ENCODE measurements at regions not wholly inside any gene's neighbourhood (a gene's known extent, or its start where the extent isn't known, plus 50 kb on each side); places are given as distances from the start of the nearest gene placed in this dataset.

DNA sequence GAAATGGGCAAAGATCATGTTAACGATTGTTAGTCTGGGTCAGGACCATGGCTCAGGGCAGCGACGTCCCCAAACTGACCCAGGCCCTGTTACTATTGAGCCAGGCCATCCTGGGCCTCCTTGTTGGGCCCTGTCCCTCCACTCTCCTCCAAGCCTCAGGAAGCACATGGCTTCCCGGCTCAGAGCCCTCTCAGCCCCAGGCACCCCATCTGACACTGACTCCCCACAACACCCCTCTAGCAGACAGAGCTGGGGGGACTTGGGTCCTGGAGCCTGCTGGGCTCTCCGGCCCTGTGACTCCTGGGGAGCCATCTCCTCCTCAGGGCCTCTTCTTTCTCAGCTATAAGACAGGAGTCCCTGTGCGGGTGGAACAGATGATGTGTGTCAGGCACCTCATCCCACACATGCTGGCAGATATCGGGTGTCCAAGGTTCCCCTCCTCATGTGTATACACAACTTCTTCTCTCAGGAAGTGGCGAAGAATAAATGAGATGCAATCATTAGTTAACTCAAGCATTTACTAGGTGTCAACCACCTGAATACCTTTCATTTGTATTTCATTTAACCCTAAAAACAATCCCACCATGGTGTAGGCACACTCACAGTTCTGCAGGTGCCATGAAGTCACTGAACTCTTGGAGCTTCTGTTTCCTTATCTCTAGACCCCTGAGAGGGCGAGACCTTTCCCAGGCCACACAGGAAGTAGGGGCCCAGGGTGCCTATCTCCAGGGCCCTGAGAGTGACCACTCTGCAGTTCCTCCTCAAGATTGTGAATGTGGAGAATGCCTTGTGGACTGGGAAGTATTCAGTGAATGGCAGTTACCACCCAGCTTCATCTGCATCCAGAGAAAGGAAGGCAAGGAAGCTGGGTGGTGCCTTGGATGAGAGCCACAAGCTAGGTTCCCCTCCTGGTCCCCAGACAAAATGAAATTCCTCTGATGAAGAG, 282.5 kb upstream of the TLE3 start:
- Histone ChIP-seq H2AK9ac (replicated peaks; ENCODE audit: low read depth, low read length, poor library complexity) (no peak overlapping the region), H3K79me1 (ENCODE audit: low read depth in 1 of 2, low read length in 2 of 2) (no peaks in the 10 kb centered on the region), H4K20me1 (ENCODE audit: insufficient read depth, low read length) (no peaks in the 10 kb centered on the region), H2BK20ac (ENCODE audit: low read depth, low read length) (no peak overlapping the region), H3K23ac (ENCODE audit: low read depth, low read length) (no peak overlapping the region), H2AK5ac (ENCODE audit: low read depth, low read length) (no peak overlapping the region), H2AFZ (replicated peaks; ENCODE audit: low read length, poor library complexity) (no peak overlapping the region), H3K4ac (ENCODE audit: low read depth, low read length) (no peak overlapping the region), H3K9ac (ENCODE audit: low read depth, low read length) (no peak overlapping the region), H3K4me3 (ENCODE audit: insufficient read depth, low read depth, low read length) (no peak overlapping the region), H3K18ac (ENCODE audit: low read depth, low read length) (no peak overlapping the region), H3K9me3 (ENCODE audit: control insufficient read depth, insufficient read depth, low read length) (peaks cover 9% of the 10 kb centered on the region), H3K36me3 (ENCODE audit: control insufficient read depth, insufficient read depth, low read length) (no peaks in the 10 kb centered on the region), H3K27me3 (ENCODE audit: control insufficient read depth, insufficient read depth, low read length) (peaks cover 59% of the 10 kb centered on the region), H3K56ac (ENCODE audit: extremely low read depth, insufficient read depth, low read length) (no peak overlapping the region), H3K4me1 (ENCODE audit: control insufficient read depth, insufficient read depth, low read length) (no peaks in the 10 kb centered on the region), H3K4me2 (ENCODE audit: low read depth, low read length) (no peak overlapping the region), H2BK5ac (ENCODE audit: low read depth, low read length, poor library complexity, severe bottlenecking) (no peak overlapping the region), H3K14ac (replicated peaks; ENCODE audit: low read depth, low read length) (no peak overlapping the region), H4K5ac (ENCODE audit: low read depth, low read length) (no peak overlapping the region), H3K27ac (ENCODE audit: insufficient read depth, low read length) (no peak overlapping the region), H2BK120ac (ENCODE audit: low read depth, low read length) (no peak overlapping the region), H3K9me1 (ENCODE audit: insufficient read depth, low read length) (no peaks in the 10 kb centered on the region), H2BK15ac (ENCODE audit: low read depth, low read length) (no peak overlapping the region), H4K8ac (ENCODE audit: low read depth in 2 of 2, low read length in 2 of 2) (no peak overlapping the region), H4K91ac (ENCODE audit: insufficient read depth, low read depth, low read length) (no peak overlapping the region)
- ATAC-seq (ENCODE audit: low read depth): no peak
- WGBS, 2 experiments (ENCODE audit: extremely low coverage in 2 of 2, insufficient read length in 1 of 2): 50% methylated on average over 2 of the region's 9 CpGs; no CpG with 5 or more reads in 1 of the 2 experiments
- no peak for DNase-seq
- intact Hi-C loops (cut with micrococcal nuclease): loop anchor here (10.0 kb wide), 1 partner anchor 95 kb away; no protein-coding TSS in a partner anchor
- dilution Hi-C loops (cut with HindIII; ENCODE audit: low sequenced_read_pairs, unreplicated experiment): no loop called here
- POLR2A ChIA-PET (ENCODE audit: unreplicated experiment): no interaction called here
- in situ Hi-C loops (cut with MboI; ENCODE audit: low sequenced_read_pairs): no loop called here
- CTCF ChIA-PET: no interaction called here
- BruUV-seq (replicated peaks): no TSS peak
- no peak for TF ChIP-seq RFX5 (IDR thresholded peaks at IDR 0.05; ENCODE audit: low read depth, low read length)
- TF ChIP-seq CHD1 (IDR thresholded peaks at IDR 0.05; ENCODE audit: low read depth, low read length): no peak
- no peak for TF ChIP-seq BHLHE40 (IDR thresholded peaks at IDR 0.05; ENCODE audit: low read depth, low read length)
- TF ChIP-seq SMC3 (IDR thresholded peaks at IDR 0.05; ENCODE audit: low read depth, low read length): no peak
- TF ChIP-seq FOS (IDR thresholded peaks at IDR 0.05; ENCODE audit: low read depth, low read length): no peak
- TF ChIP-seq MAZ (IDR thresholded peaks at IDR 0.05; ENCODE audit: borderline replicate concordance, low read depth, low read length): no peak
- TF ChIP-seq, protein P1, sequence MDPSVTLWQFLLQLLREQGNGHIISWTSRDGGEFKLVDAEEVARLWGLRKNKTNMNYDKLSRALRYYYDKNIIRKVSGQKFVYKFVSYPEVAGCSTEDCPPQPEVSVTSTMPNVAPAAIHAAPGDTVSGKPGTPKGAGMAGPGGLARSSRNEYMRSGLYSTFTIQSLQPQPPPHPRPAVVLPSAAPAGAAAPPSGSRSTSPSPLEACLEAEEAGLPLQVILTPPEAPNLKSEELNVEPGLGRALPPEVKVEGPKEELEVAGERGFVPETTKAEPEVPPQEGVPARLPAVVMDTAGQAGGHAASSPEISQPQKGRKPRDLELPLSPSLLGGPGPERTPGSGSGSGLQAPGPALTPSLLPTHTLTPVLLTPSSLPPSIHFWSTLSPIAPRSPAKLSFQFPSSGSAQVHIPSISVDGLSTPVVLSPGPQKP (IDR thresholded peaks at IDR 0.05; ENCODE audit: borderline replicate concordance, low read depth, low read length): no peak
- no peak for TF ChIP-seq NFE2L2 (IDR thresholded peaks at IDR 0.05; ENCODE audit: low read depth, low read length)
- no peak for TF ChIP-seq MAFK (IDR thresholded peaks at IDR 0.05; ENCODE audit: low read depth, low read length)
- TF ChIP-seq MXI1 (IDR thresholded peaks at IDR 0.05; ENCODE audit: borderline replicate concordance, low read depth, low read length): no peak
- TF ChIP-seq RAD21 (IDR thresholded peaks at IDR 0.05; ENCODE audit: low read length): no peak
- TF ChIP-seq CEBPB (IDR thresholded peaks at IDR 0.05; ENCODE audit: low read depth, low read length): no peak
- TF ChIP-seq, protein P2, sequence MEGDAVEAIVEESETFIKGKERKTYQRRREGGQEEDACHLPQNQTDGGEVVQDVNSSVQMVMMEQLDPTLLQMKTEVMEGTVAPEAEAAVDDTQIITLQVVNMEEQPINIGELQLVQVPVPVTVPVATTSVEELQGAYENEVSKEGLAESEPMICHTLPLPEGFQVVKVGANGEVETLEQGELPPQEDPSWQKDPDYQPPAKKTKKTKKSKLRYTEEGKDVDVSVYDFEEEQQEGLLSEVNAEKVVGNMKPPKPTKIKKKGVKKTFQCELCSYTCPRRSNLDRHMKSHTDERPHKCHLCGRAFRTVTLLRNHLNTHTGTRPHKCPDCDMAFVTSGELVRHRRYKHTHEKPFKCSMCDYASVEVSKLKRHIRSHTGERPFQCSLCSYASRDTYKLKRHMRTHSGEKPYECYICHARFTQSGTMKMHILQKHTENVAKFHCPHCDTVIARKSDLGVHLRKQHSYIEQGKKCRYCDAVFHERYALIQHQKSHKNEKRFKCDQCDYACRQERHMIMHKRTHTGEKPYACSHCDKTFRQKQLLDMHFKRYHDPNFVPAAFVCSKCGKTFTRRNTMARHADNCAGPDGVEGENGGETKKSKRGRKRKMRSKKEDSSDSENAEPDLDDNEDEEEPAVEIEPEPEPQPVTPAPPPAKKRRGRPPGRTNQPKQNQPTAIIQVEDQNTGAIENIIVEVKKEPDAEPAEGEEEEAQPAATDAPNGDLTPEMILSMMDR (conservative IDR thresholded peaks at IDR 0.05; ENCODE audit: low read depth, low read length): no peak
- no peak for TF ChIP-seq POLR2A (IDR thresholded peaks at IDR 0.05; ENCODE audit: low read depth, low read length)
- TF ChIP-seq RCOR1 (IDR thresholded peaks at IDR 0.05; ENCODE audit: insufficient replicate concordance, low read length): no peak
